RPMI7951 (cell line): ENCODE measurements at regions not wholly inside any gene's neighbourhood (a gene's known extent, or its start where the extent isn't known, plus 50 kb on each side); places are given as distances from the start of the nearest gene placed in this dataset.
A peak's percentile ranks its signal among the peaks of the same experiment; 100 is the strongest.
"Not testable (repeated sequence)": the region's sequence is repeated elsewhere in the genome, so short reads cannot be mapped to it uniquely, and the experiment has no call there.

Experiments
- DNase-seq: peaks from one replicate; pipeline ENCODE4 v3.0.0-alpha.2; 2012; ENCODE audit warnings: low read depth

- DNase-seq = no peak
Observed at GRCh38 chr18:1811282-1811681, 760.0 kb downstream of the METTL4 start.

GRCh38 chr18:1825296-1825695 is 746.0 kb downstream of the METTL4 start:
- DNase-seq = no peak

GRCh38 chr18:1840878-1841277 is 730.4 kb downstream of the METTL4 start:
- DNase-seq = peak; percentile 5

DNA sequence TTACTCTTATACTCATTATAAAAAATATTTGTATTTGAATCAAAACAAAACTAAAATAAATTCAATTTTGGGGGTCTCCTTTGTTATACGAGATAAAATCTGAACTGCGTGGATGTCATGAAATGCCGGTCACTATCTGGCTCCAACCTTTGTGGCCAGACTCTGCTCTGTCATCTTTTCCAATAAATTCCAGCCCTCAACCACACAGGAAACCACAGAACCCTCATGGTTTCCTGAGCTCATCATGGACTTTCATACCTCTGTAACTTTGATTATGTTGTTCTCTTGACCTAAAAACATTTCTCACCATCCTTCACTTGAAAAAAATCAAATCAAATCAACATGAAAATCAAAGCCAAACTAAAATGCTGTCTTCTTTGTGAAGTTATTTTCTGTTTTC is 724.7 kb downstream of the METTL4 start:
- DNase-seq = peak; percentile 73

- DNase-seq = peak; percentile 10
Observed at GRCh38 chr18:1848716-1849115, 722.6 kb downstream of the METTL4 start.

DNA sequence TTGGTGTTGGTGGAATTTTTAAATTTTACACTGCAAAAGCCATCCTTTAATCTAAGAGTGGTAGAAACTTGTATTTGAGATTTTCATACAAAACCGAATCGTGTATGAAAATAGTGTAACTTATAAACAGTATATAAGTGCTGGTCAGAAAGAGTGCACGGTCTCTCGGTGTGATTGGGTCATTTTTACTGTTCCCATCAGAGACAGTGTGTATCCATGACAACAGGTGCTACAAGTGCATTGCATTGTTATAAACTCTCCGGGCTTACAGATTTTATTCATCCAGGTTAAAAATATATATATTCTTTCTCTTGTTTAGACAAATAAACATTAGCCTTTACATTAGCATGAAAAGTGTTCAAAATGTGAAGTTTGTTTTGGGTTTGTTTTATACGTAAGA is 721.9 kb downstream of the METTL4 start:
- DNase-seq = no peak

DNA sequence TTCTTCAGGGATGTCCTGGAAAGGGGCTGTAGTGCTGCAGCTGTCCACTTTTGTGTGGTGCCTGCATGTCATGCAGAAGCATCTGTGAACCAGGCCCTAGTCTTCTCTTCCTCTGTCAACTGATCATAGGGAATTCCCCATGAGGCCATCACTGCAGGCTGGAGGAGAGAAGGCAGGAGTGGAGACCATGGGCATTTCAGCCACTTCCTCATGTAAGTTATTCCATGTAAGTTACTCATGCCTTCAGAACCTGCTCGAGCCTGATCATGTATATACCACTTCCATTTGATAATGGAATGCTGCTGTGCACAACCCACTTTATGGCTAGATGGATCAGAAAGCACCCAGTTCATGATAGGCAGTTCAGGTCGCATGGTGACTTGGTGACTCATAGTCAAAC is 714.0 kb downstream of the METTL4 start:
- DNase-seq = not testable (repeated sequence)

- no peak for DNase-seq
Observed at GRCh38 chr18:1861473-1861872, 709.8 kb downstream of the METTL4 start.

DNA sequence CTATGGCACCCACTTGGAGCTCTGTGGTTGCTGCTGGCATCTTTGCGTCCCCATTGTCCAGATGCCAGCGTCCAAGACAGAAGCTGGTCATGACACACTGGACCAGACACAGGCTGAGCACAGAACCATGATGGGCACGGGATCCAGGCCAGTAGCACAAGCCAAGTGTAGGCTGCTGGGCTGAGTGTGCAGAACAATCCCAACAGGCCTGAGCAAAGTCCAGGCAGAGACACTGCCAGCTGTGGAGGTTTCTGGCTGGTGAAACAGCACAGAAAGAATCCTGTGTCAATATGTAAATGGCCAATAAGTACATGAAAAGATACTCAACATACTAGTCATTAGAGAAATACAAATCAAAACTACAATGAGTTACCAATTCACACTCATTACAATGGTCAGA is 705.4 kb downstream of the METTL4 start:
- DNase-seq = no peak

DNA sequence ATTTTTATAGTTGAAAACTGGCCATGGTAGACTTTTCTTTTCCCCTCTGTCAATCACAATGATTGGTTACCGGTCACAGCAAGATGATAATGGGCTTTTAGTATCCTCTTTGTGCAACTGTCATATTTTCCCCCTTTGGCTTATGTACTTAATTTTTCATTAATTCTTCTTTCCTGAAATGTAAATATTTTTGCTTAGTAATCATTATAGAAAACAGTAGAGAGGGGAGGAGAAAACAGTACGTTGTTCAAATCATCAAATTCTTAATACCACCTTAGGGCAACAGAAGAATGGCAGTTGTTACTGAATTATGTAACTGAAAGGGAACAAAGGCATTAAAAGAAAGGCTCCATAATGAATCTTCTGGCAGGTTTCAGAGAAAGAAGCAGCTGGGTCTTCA is 699.0 kb downstream of the METTL4 start:
- DNase-seq = no peak

DNA sequence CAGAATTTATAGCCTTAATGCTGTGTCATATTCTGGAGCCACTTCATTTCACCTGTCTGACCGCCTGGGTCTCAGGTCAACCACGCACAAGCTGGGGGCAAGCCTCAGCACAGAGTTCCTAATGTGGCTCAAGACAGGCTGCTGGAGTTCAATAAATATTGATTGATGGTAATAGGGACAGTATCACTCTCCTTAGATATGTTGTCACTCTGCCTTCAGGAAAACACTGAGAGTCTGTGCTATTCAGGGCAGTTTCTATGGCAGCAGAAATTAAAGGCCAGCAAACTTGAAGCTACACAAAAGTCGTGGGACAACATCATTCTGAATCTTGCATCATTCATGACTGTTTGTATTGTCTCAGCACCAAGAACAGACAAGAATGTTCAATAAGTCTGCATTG is 696.1 kb downstream of the METTL4 start:
- no peak for DNase-seq

- no peak for DNase-seq
Observed at GRCh38 chr18:1884623-1885022, 686.7 kb downstream of the METTL4 start.

DNA sequence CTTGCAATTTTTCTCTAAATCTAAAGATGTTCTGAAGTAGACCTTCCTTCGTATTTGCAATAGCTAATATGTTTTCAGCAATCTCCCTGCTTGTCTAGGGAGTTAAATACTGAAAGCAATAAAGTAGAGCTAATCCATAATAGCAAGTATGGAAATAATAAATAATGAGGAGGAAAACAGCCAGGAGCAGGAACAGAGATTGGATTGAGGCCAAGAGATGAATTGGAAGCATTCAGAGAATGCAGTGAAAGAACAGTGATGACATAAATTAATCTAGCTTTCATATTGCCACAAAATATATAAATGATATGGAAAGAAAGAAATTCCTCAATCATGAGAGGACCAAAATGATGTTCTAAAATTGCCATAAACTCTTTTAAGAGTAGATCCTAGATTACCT is 679.7 kb downstream of the METTL4 start:
- no peak for DNase-seq

DNA sequence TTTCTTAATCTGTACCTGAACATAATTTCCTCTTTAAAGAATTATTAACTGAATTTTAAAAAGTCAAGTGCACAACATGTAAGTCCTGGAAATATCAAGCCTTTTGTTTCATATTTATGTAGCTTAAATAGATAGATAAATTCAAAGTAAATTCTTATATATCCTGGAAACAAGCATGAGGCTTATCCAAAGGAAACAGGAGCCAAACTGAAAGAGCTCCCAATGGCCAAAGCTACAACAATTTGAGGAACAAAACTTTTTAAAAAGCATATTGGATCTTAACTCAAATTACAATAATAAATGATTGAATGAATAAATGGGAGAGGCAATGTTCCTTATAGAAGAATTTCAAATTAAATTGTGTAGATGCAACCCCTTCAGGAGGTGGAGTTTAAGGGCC is 679.1 kb downstream of the METTL4 start:
- no peak for DNase-seq

GRCh38 chr18:1895456-1896185 is 675.7 kb downstream of the METTL4 start:
- DNase-seq = no peak

- DNase-seq = no peak
Observed at GRCh38 chr18:1906421-1906820, 664.9 kb downstream of the METTL4 start.

- DNase-seq = no peak
Observed at GRCh38 chr18:1907470-1908206, 663.7 kb downstream of the METTL4 start.

DNA sequence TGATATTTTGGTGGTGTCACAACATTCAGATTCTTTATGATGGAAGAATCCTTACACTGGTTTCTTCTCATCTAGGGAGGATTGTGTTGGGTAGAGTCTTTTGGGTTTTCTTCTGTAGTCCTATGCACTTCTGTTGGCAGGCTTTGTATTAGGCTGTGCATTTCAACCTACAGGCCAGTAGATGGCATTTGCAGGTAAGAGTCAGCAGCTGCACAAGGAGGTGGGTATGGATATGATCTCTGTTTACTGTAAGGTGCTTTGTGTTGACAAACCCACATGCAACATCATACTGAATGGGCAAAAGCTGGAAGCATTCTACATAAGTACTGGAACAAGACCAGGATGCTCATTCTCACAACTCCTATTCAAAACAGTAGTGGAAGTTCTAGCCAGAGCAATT is 656.8 kb downstream of the METTL4 start:
- peak; percentile 21 for DNase-seq

DNA sequence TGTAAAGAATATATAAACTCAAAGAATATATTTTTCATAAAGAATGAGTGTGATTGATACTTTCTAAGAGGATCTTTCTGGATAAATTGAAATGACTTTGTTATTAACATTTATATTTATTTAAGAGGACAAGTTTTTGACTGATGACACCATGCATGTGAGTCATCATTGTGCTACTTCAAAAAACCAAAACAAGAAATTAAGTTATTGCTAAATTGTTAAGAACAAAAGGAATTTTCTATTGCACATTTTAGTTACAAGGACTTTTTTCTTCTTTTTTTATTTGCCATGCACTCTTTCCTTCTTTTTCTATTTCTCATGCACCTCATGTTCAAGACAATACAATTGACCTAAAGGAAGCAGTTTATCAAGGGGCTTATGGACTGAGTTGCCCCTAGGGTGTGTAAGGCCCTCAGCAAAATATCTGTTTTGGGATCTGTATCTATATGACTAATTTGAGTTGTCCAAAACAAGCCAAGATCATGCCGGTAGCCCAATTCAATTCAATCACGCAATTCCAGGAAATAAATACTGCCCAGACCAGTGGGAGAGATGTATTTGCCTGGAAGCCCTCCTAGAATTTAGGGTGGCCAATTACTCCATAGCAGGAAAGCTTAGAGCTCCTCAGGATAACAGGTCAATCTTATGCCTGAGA is 654.3 kb downstream of the METTL4 start:
- DNase-seq = peak; percentile 1

GRCh38 chr18:1917569-1917968 is 653.7 kb downstream of the METTL4 start:
- DNase-seq = no peak

DNA sequence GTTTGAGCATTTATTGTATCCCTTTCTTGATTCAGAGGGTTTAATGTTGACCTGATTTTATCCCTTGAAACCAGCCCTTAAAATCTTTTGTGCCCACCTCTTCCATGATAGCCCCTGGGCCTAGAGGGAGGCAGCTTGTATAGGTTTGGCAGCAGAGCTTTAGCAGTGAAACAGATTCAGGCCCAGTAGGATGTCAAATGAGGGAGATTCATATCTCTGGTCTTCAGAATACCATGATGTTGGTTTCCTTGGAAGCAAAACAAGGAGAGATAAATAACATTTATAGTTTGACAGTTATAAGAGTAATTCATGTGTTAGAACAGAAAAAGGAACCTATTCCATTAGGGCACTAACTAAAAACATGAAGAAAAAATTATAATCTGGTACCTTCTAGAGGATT is 649.2 kb downstream of the METTL4 start:
- DNase-seq = no peak

DNA sequence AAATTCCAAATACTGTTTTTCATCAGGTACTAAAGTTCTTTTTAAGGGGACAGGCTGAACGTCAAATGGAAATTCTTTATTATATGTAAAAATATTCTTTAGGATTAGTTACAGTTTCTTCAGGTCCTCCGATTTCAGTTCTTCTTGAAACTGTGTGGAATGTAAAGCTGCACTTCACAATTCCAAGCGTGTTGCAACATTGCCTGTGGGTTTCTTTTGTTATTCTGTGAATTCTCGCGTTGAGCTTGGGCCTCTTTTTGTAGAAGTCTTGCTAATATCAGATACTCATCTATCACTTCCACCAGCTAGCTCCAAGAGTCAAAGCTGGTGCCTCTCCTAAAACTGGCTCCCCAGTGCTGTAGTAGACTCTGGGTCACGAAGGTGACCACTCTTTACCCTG is 642.6 kb downstream of the METTL4 start:
- no peak for DNase-seq

DNA sequence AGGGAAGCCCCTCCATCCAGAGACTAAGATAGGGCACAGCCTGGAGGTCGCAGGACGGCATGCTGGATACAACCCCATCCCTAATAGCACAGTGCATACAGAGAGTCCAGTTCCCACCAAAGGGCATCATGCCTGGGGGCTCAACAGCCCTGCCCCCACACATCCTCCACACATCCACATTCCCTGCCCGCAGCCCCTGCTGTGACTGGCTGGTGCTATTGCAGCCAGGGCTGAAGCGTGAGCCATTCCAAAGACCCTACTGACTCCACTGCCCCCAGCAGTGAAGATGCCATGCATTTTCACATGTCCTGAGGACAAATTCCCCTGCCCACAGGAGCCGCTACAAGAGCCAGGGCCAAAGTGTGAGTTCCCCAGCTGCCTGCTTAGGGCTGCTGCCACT is 641.6 kb downstream of the METTL4 start:
- DNase-seq = no peak
